ENCODE measurements at regions not wholly inside any gene's neighbourhood (a gene's known extent, or its start where the extent isn't known, plus 50 kb on each side); places are given as distances from the start of the nearest gene placed in this dataset.

GRCh38 chr2:120920454-120921148 lies 184.9 kb downstream of the GLI2 start:
- TF ChIP-seq FOXP2 (optimal IDR thresholded peaks at IDR 0.05; ENCODE audit: borderline replicate concordance, extremely low read depth, extremely low read length, insufficient read depth) (no peak), REST (IDR thresholded peaks at IDR 0.05; ENCODE audit: insufficient read depth in 1 of 2, low read depth in 2 of 2, low read length in 2 of 2) (no peak), POLR2AphosphoS5 (IDR thresholded peaks at IDR 0.05; ENCODE audit: low read depth, low read length) (no peak), SIN3A (IDR thresholded peaks at IDR 0.05; ENCODE audit: borderline replicate concordance, insufficient read depth, low read length) (no peak), TAF1 (IDR thresholded peaks at IDR 0.05; ENCODE audit: borderline replicate concordance, insufficient read depth, low read length) (no peak)

- TF ChIP-seq POLR2AphosphoS5 (IDR thresholded peaks at IDR 0.05; ENCODE audit: low read depth, low read length) = no peak
- no peak for TF ChIP-seq FOXP2 (optimal IDR thresholded peaks at IDR 0.05; ENCODE audit: borderline replicate concordance, extremely low read depth, extremely low read length, insufficient read depth)
- TF ChIP-seq REST (IDR thresholded peaks at IDR 0.05; ENCODE audit: insufficient read depth in 1 of 2, low read depth in 2 of 2, low read length in 2 of 2) = no peak
- no peak for TF ChIP-seq TAF1 (IDR thresholded peaks at IDR 0.05; ENCODE audit: borderline replicate concordance, insufficient read depth, low read length)
- no peak for TF ChIP-seq SIN3A (IDR thresholded peaks at IDR 0.05; ENCODE audit: borderline replicate concordance, insufficient read depth, low read length)
Measured at GRCh38 chr2:120921457-120921856, 185.8 kb downstream of the GLI2 start.

- TF ChIP-seq SIN3A (IDR thresholded peaks at IDR 0.05; ENCODE audit: borderline replicate concordance, insufficient read depth, low read length) (no peak), FOXP2 (optimal IDR thresholded peaks at IDR 0.05; ENCODE audit: borderline replicate concordance, extremely low read depth, extremely low read length, insufficient read depth) (no peak), TAF1 (IDR thresholded peaks at IDR 0.05; ENCODE audit: borderline replicate concordance, insufficient read depth, low read length) (no peak), REST (IDR thresholded peaks at IDR 0.05; ENCODE audit: insufficient read depth in 1 of 2, low read depth in 2 of 2, low read length in 2 of 2) (no peak), POLR2AphosphoS5 (IDR thresholded peaks at IDR 0.05; ENCODE audit: low read depth, low read length) (no peak)
Measured at GRCh38 chr2:120922571-120923332, 187.1 kb downstream of the GLI2 start.

- TF ChIP-seq POLR2AphosphoS5 (IDR thresholded peaks at IDR 0.05; ENCODE audit: low read depth, low read length) (no peak), TAF1 (IDR thresholded peaks at IDR 0.05; ENCODE audit: borderline replicate concordance, insufficient read depth, low read length) (no peak), FOXP2 (optimal IDR thresholded peaks at IDR 0.05; ENCODE audit: borderline replicate concordance, extremely low read depth, extremely low read length, insufficient read depth) (no peak), SIN3A (IDR thresholded peaks at IDR 0.05; ENCODE audit: borderline replicate concordance, insufficient read depth, low read length) (no peak), REST (IDR thresholded peaks at IDR 0.05; ENCODE audit: insufficient read depth in 1 of 2, low read depth in 2 of 2, low read length in 2 of 2) (no peak)
Measured at GRCh38 chr2:120923426-120923825, 187.8 kb downstream of the GLI2 start.
